ENCODE measurements at regions not wholly inside any gene's neighbourhood (a gene's known extent, or its start where the extent isn't known, plus 50 kb on each side); places are given as distances from the start of the nearest gene placed in this dataset.
A peak's percentile ranks its signal among the peaks of the same experiment; 100 is the strongest.

- H3K4ac ChIP-seq (replicated peaks; ENCODE audit: insufficient read length, low read depth, low read length) = no peak overlapping the region
- H2BK5ac ChIP-seq (ENCODE audit: low read depth, low read length) = no peak overlapping the region
- no peaks in the 10 kb centered on the region for H4K20me1 ChIP-seq (replicated peaks in 1 of 2; ENCODE audit: control insufficient read depth in 1 of 2, insufficient read depth in 2 of 2, low read length in 2 of 2)
- no peak overlapping the region for H4K91ac ChIP-seq (replicated peaks; ENCODE audit: insufficient read length, low read length)
- no peaks in the 10 kb centered on the region for H3K36me3 ChIP-seq (ENCODE audit: control insufficient read depth in 2 of 4, insufficient read depth in 4 of 4, low read length in 3 of 4)
- no peak overlapping the region for H4K5ac ChIP-seq (ENCODE audit: insufficient read length, low read depth, low read length)
- DNase-seq (ENCODE audit: low read depth in 1 of 2, low spot score in 2 of 2) = no peak
- no peaks in the 10 kb centered on the region for H3K79me2 ChIP-seq (ENCODE audit: control insufficient read depth in 1 of 2, insufficient read depth in 2 of 2, low read length in 2 of 2)
- no peaks in the 10 kb centered on the region for H3K27me3 ChIP-seq (replicated peaks in 1 of 4; ENCODE audit: control insufficient read depth in 3 of 4, extremely low read depth in 1 of 4, insufficient read depth in 3 of 4, low read length in 3 of 4)
- no peak overlapping the region for H2BK15ac ChIP-seq (ENCODE audit: low read length)
- no peak overlapping the region for H3K4me2 ChIP-seq (ENCODE audit: insufficient read depth in 1 of 2, low read depth in 2 of 2, low read length in 2 of 2)
- no peak overlapping the region for H2BK20ac ChIP-seq (ENCODE audit: low read length)
- no peak overlapping the region for H4K8ac ChIP-seq (ENCODE audit: extremely low read depth, insufficient read depth, low read length)
- no peak overlapping the region for H2BK120ac ChIP-seq (replicated peaks; ENCODE audit: low read depth, low read length)
- no peak overlapping the region for H2AFZ ChIP-seq (ENCODE audit: low read length)
- no peak overlapping the region for H3K27ac ChIP-seq (ENCODE audit: low read depth, low read length)
- POLR2A ChIA-PET (ENCODE audit: partially characterized antibody) = no interaction called here
- no peak overlapping the region for H3K23ac ChIP-seq (ENCODE audit: insufficient read length)
- no peaks in the 10 kb centered on the region for H3K79me1 ChIP-seq (ENCODE audit: low read depth, low read length)
- no peaks in the 10 kb centered on the region for H3K23me2 ChIP-seq (ENCODE audit: low read depth, low read length)
- no peaks in the 10 kb centered on the region for H3K4me1 ChIP-seq (replicated peaks in 1 of 4; ENCODE audit: control insufficient read depth in 3 of 4, insufficient read depth in 4 of 4, low read length in 3 of 4)
- no peak overlapping the region for H2BK12ac ChIP-seq (ENCODE audit: low read depth, low read length)
- CTCF ChIA-PET (ENCODE audit: partially characterized antibody) = interaction anchor here (0.5 to 3.3 kb wide), 24 partner anchors 9 to 1037 kb away, joined by 3 to 19 read pairs (median 4); no protein-coding TSS in a partner anchor
- H3K14ac ChIP-seq (ENCODE audit: insufficient read length) = no peak overlapping the region
- peak; percentile 68 for FAIRE-seq
- H2AK5ac ChIP-seq (ENCODE audit: low read depth, low read length) = no peak overlapping the region
- no peak overlapping the region for H3K4me3 ChIP-seq (ENCODE audit: extremely low read depth in 1 of 4, insufficient read depth in 2 of 4, low read depth in 3 of 4, low read length in 4 of 4)
- H3K18ac ChIP-seq (ENCODE audit: extremely low read depth, low read length) = no peak overlapping the region
- no peak overlapping the region for H3K9ac ChIP-seq (replicated peaks in 1 of 4; ENCODE audit: extremely low read depth in 1 of 4, low read depth in 3 of 4, low read length in 3 of 4)
- no peak overlapping the region for H3K56ac ChIP-seq (replicated peaks; ENCODE audit: insufficient read length, low read depth, low read length)
- 57% methylated on average over 1 of the region's 1 CpG; no CpG with 5 or more reads in 1 of the 2 experiments for WGBS, 2 experiments (ENCODE audit: extremely low coverage in 1 of 2, insufficient coverage in 1 of 2, insufficient read length in 1 of 2, insufficient replicate concordance in 2 of 2, low coverage in 1 of 2, low lambda C conversion rate in 2 of 2, missing lambda C conversion rate in 1 of 2)
- peaks cover 0 to 2% of the 10 kb centered on the region in 2 experiments; a peak in 1 of 4 replicates for H3K9me3 ChIP-seq (ENCODE audit: insufficient read depth in 2 of 2, low read depth in 1 of 2, low read length in 1 of 2)
- peak; percentile 68 for TF ChIP-seq RAD21 (IDR thresholded peaks at IDR 0.05 in 1 of 2, conservative IDR thresholded peaks at IDR 0.05 in 1 of 2; ENCODE audit: low read depth in 2 of 2, low read length in 2 of 2)
- TF ChIP-seq TAF7 (optimal IDR thresholded peaks at IDR 0.05; ENCODE audit: borderline replicate concordance, low read depth, low read length) = no peak
- peak; percentile 63; the same call in 1 of the 2 replicates for TF ChIP-seq TEAD4 (IDR thresholded peaks at IDR 0.05; ENCODE audit: low read depth, low read length)
- peak; percentile 54; the same call in 1 of the 2 replicates for TF ChIP-seq CEBPB (IDR thresholded peaks at IDR 0.05; ENCODE audit: low read depth, low read length)
- TF ChIP-seq KDM5A (IDR thresholded peaks at IDR 0.05; ENCODE audit: low read length) = no peak
- peak; percentile 19 to 71 (median 39); a peak in 3 of 4 replicates for TF ChIP-seq CTCF (IDR thresholded peaks at IDR 0.05; ENCODE audit: control extremely low read depth in 1 of 3, insufficient read depth in 1 of 3, low read depth in 1 of 3, low read length in 3 of 3)
- TF ChIP-seq PHF8 (conservative IDR thresholded peaks at IDR 0.05; ENCODE audit: low read depth, low read length) = no peak
Measured at GRCh38 chr11:81658722-81659121, 1074.9 kb downstream of the FAM181B start.

All from H1 (cell line).